GM11168 (cell line): ENCODE measurements at regions not wholly inside any gene's neighbourhood (a gene's known extent, or its start where the extent isn't known, plus 50 kb on each side); places are given as distances from the start of the nearest gene placed in this dataset.
"Not testable (repeated sequence)": the region's sequence is repeated elsewhere in the genome, so short reads cannot be mapped to it uniquely, and the experiment has no call there.

Experiments used
- in situ Hi-C: fragments of 300-500 bp; cut with MboI; formaldehyde crosslinking; loops from one replicate; pipeline ENCODE4 v1.12.0; 2022; ENCODE audit warnings: low sequenced_read_pairs; ENCODE audit not compliant: unreplicated experiment

- in situ Hi-C loops = no loop called here
These were observed 53.5 kb upstream of the EPB41L4A start for GRCh38 chr5:112472614-112473013.

DNA sequence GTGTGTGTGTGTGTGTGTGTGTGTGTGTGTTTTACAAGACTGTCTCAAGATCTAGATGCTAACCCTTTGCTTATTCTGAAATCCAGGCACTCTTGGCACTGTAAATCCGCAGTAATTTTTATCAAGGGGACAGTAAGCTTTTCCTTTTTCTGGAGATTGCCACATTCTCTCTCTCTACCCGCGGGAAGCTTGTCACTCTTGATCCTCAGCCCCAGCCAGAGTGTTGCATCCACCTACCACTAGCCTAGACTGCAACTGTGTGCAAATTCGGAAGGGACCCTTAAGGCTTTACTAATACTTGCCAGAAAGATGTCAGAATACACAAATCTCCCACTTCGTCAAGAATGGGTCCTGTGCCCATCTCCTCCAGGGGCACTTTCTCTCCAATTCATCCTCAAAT is 54.9 kb upstream of the EPB41L4A start:
- in situ Hi-C loops = no loop called here

- in situ Hi-C loops = no loop called here
These were observed 56.8 kb upstream of the EPB41L4A start for GRCh38 chr5:112475747-112476365.

DNA sequence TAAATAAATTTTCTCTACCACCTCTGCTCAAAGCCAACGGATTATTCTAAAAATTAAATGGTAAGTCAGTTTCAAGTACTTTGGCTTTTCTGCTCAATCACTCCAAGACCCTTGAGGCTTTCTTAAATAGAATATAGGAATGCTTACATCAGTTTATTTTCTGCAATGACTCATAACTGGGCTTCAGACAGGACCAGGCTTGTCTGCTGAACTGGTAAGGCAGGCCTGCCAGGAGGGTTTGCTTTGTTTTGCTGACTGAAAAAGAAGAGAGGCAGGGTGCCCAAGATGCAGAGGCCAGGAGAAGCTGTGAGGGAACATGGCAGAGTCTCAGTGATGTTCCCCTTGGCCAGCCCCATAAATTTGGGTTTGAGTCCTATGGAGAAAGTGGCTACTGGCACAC is 60.3 kb upstream of the EPB41L4A start:
- in situ Hi-C loops = no loop called here

DNA sequence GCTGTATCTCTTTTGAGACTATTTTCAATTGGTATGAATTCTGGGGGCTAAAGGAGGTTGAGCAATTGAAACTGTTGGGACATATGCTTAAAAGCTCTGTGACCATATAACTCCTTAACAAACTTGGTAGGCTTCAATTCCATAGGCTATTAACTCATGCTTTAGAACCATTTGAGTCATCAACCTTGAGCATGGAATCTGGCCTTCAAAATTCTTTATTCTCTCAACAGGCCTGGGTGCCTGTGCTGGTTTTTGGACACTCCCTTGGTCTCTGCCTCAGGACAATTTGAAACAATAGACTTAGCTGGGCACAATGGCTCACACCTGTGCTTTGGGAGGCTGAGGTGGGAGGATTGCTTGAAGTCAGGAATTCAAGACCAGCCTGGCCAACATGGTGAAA is 61.4 kb upstream of the EPB41L4A start:
- in situ Hi-C loops = no loop called here

GRCh38 chr5:112483704-112484103 is 64.6 kb upstream of the EPB41L4A start:
- in situ Hi-C loops = no loop called here

- in situ Hi-C loops = no loop called here
These were observed 66.9 kb upstream of the EPB41L4A start for GRCh38 chr5:112485934-112486355.

DNA sequence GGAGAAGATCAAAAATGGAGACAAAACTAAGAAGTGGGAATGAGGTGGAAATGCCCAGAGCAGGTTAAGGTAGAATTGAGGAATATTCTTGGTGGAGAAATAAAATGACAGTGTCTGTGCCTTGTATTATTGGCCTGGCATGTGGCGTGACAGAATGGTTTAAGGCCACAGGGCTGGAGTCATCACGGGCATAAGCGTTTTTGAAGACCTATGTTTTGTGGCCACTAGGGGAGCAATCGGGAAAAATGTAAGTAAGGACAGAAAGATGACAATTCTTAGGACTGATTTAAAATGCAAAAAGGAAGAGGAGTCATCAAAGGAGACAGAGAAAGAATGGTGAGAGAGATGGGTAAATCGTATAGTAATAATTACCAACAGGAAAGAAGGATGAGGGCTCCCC is 72.2 kb upstream of the EPB41L4A start:
- in situ Hi-C loops = no loop called here

DNA sequence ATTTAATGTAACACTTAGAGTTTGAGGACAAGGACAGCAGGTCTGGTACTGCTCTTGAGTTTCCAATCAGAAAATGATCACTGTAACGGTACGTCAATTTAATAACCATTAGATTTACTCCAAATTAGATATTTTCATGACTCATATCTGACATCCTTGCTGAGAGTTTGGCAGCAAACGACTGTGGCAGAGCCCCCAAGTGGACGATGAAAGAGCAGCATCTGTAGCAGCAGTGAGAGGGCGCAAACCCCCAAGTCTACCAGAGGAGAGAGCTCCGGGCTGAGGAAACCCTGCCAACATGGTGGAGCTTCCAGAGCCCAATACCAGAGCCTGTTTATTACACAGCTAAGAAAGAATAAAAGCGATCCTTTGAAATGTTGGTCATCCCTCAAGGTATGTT is 73.2 kb upstream of the EPB41L4A start:
- in situ Hi-C loops = no loop called here

DNA sequence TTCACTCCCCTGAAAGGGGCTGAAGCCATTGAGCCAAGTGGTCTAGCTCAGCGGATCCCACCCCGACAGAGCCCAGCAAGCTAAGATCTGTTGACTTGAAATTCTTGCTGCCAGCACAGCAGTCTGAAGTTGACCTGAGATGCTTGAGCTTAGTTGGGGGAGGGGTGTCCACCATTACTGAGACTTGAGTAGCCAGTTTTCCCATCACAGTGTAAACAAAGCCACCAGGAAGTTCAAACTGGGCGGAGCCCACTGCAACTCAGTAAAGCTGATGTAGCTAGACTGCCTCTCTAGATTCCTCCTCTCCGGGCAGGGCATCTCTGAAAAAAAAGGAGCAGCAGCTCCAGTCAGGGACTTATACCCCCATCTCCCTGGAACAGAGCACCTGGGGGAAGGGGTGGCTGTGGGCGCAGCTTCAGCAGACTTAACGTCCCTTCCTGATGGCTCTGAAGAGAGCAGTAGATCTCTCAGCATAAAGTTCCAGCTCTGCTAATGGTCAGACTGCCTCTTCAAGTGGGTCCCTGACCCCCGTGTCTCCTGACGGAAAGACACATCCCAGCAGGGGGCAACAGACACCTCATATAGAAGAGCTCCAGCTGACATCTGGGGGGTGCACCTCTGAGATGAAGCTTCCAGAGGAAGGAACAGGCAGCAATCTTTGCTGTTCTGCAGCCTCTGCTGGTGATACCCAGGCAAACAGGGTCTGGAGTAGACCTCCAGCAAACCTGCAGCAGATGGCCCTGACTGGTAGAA is 84.8 kb upstream of the EPB41L4A start:
- in situ Hi-C loops = not testable (repeated sequence)

GRCh38 chr5:112509097-112509496 is 90.0 kb upstream of the EPB41L4A start:
- in situ Hi-C loops = not testable (repeated sequence)

DNA sequence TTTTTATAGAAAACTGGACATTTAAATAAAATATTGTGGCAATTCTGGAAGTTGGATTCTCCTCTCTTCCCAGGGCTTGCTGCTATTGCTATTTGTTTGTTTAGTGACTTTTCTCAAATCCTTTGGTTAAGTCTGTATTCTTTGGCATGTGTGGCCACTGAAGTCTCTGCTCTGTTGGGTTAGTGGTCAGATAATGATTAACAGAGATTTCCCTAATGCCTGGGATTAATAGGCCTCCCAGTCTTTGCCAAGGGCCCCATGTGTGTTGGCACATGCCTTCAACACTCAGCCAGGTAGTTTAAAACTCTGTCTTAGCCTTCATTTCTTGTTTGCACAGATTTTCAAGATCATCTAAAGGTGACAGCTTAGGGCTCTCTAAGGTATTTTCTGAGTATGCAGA is 92.8 kb upstream of the EPB41L4A start:
- in situ Hi-C loops = no loop called here

GRCh38 chr5:112512901-112513300 is 93.8 kb upstream of the EPB41L4A start:
- in situ Hi-C loops = no loop called here

- in situ Hi-C loops = no loop called here
These were observed 95.0 kb upstream of the EPB41L4A start for GRCh38 chr5:112514111-112514510.

DNA sequence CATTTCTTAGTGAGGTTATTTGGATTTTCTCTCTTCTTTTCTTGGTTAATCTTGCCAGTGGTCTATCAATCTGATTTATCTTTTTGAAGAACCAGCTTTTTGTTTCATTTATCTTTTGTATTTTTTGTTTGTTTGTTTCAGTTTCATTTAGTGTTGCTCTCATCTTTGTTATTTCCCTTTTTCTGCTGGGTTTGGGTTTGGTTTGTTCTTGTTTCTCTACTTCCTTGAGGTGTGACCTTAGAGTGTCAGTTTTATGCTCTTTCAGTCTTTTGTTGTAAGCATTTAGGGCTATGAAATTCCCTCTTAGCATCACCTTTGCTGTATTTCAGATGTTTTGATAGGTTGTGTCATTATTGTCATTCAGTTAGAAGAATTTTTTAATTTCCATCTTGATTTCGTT is 101.4 kb upstream of the EPB41L4A start:
- in situ Hi-C loops = not testable (repeated sequence)

- in situ Hi-C loops = not testable (repeated sequence)
These were observed 104.0 kb upstream of the EPB41L4A start for GRCh38 chr5:112522891-112523673.

DNA sequence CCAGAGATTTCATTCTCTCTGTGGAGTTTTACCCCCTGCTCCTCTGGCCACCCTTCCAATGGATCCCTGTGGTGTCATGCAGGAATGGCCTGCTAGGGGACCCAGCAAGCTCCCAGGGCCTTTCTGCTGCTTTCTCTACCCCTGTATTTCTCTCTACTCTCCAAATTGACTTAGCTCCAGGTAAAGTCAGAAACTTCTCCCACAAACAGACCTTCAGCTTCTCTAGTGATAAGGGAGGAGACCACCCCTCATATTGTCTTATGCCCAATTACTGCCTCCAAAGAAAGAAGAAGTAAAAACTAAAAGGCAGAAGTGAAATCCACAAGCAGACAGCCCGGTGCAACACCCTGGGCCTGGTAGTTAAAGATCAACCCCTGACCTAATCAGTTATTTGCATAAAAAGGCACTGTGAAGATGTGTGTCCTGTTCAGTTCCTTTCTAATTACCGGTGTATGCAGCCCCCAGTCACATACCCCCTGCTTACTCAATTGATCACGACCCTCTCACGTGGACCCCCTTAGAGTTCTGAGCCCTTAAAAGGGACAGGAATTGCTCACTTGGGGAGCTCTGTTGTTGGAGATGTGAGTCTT is 104.7 kb upstream of the EPB41L4A start:
- in situ Hi-C loops = not testable (repeated sequence)

- in situ Hi-C loops = no loop called here
These were observed 106.1 kb upstream of the EPB41L4A start for GRCh38 chr5:112525217-112525616.

DNA sequence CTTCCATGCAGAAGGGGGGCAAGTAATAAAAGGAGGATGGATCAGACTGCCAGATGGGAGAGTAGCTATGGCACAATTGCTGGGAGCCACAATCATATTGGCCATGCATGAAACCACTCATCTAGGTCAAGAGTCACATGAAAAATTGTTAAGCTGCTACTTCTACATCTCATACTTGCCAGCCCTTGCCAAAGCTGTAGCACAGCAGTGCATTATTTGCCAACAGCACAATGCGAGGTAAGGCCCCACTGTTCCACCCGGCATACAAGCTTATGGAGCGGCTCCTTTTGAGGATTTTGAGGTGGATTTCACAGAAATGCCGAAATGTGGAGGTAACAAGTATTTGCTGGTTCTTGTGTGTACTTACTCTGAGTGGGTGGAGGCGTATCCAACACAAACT is 109.9 kb upstream of the EPB41L4A start:
- in situ Hi-C loops = no loop called here

GRCh38 chr5:112529525-112529924 is 110.4 kb upstream of the EPB41L4A start:
- in situ Hi-C loops = no loop called here
